SK-N-SH treated with all-trans-retinoic acid at 6 μM for 48 hours (cell line): ENCODE measurements at regions not wholly inside any gene's neighbourhood (a gene's known extent, or its start where the extent isn't known, plus 50 kb on each side); places are given as distances from the start of the nearest gene placed in this dataset.

Source experiments
- TOX ChIP-seq: fragments of 250-450 bp; sonication (Bioruptor Pico); IDR thresholded peaks from 2 replicates; pipeline ENCODE4 v1.8.0; 2021; ENCODE audit warnings: mild to moderate bottlenecking, moderate library complexity, borderline replicate concordance
- ZFP30 ChIP-seq: fragments of 450-650 bp; formaldehyde crosslinking; IDR thresholded peaks from 2 replicates; pipeline ENCODE4 v1.5.0; 2022; ENCODE audit warnings: mild to moderate bottlenecking, moderate library complexity
- TF ChIP-seq, protein P1 (sequence below): fragments of 250-450 bp; sonication (Bioruptor Pico); IDR thresholded peaks from 2 replicates; pipeline ENCODE4 v1.5.1; 2020; ENCODE audit warnings: low read depth, mild to moderate bottlenecking, moderate library complexity
- TF ChIP-seq, protein P2 (sequence below): fragments of 250-450 bp; sonication (Bioruptor Pico); IDR thresholded peaks from 2 replicates; pipeline ENCODE4 v1.8.0; 2021; ENCODE audit warnings: low read depth, mild to moderate bottlenecking, moderate library complexity, borderline replicate concordance

DNA sequence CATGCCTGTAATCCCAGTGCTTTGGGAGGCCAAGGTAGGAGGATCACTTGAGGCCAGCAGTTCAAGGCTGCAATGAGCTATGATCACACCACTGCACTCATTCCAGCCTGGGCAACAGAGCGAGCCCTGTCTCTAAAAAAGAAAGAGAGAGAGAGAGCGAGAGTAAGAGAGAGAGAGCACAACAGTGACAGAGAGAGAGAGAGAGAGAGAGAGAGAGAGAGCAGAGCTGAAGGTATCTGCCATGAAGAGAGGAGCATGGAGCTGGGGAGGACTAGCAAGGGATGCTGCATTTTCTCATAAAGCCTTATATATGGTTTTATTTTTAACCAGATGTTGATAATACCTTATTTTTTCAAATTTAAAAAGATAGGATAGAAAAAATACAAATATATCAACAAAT is 84.5 kb upstream of the RNF32 start:
- TF ChIP-seq, protein P1, sequence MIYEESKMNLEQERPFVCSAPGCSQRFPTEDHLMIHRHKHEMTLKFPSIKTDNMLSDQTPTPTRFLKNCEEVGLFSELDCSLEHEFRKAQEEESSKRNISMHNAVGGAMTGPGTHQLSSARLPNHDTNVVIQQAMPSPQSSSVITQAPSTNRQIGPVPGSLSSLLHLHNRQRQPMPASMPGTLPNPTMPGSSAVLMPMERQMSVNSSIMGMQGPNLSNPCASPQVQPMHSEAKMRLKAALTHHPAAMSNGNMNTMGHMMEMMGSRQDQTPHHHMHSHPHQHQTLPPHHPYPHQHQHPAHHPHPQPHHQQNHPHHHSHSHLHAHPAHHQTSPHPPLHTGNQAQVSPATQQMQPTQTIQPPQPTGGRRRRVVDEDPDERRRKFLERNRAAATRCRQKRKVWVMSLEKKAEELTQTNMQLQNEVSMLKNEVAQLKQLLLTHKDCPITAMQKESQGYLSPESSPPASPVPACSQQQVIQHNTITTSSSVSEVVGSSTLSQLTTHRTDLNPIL (CRISPR knock-in tag), result no peak
- TF ChIP-seq TOX (CRISPR knock-in tag) (no peak), ZFP30 (CRISPR knock-in tag) (no peak)
- TF ChIP-seq, protein P2, sequence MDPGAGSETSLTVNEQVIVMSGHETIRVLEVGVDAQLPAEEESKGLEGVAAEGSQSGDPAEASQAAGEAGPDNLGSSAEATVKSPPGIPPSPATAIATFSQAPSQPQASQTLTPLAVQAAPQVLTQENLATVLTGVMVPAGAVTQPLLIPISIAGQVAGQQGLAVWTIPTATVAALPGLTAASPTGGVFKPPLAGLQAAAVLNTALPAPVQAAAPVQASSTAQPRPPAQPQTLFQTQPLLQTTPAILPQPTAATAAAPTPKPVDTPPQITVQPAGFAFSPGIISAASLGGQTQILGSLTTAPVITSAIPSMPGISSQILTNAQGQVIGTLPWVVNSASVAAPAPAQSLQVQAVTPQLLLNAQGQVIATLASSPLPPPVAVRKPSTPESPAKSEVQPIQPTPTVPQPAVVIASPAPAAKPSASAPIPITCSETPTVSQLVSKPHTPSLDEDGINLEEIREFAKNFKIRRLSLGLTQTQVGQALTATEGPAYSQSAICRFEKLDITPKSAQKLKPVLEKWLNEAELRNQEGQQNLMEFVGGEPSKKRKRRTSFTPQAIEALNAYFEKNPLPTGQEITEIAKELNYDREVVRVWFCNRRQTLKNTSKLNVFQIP, result no peak
